ENCODE measurements at regions not wholly inside any gene's neighbourhood (a gene's known extent, or its start where the extent isn't known, plus 50 kb on each side); places are given as distances from the start of the nearest gene placed in this dataset.

DNA sequence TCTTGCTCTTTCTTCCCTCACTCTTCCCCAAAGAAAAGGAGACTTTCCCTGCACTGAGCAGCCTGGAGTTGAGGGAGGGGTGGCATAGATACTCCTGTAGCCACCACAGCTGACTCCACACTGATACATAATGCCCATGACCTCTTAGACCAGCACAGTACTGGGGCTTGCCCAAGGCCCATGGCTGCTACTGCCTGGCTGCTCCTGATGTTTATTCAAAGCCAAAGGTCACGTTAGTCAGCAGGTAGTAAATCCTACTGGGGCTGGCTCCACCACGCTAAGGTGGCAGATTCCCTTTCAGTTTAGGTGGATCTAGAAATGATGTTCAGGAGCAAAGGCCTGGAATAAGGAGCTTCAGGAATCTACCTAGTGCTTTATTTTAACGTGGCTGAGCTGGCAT, 212.7 kb downstream of the C3orf38 start:
- TF ChIP-seq POLR2A (IDR thresholded peaks at IDR 0.05; ENCODE audit: low read depth, low read length) (no peak), POU2F2 (IDR thresholded peaks at IDR 0.05; ENCODE audit: low read depth, low read length) (no peak), TAF1 (IDR thresholded peaks at IDR 0.05; ENCODE audit: low read depth, low read length) (no peak), POLR2AphosphoS5 (IDR thresholded peaks at IDR 0.05; ENCODE audit: low read depth, low read length) (no peak), PAX5 (IDR thresholded peaks at IDR 0.05; ENCODE audit: insufficient read depth, low read length, severe bottlenecking) (no peak), SPI1 (IDR thresholded peaks at IDR 0.05; ENCODE audit: low read depth, low read length) (no peak)

Data from GM12891 (cell line).